HEK293T (cell line): ENCODE measurements at regions not wholly inside any gene's neighbourhood (a gene's known extent, or its start where the extent isn't known, plus 50 kb on each side); places are given as distances from the start of the nearest gene placed in this dataset.

ENCODE experiments used
- CTCF ChIA-PET: fragments of 350-600 bp; formaldehyde crosslinking; extraction: SDS; loops from one replicate; lab custom pipeline; 2021; ENCODE audit warnings: antibody characterized with exemption, inconsistent platforms; lab: Yijun Ruan, JAX
- POLR2A ChIA-PET: fragments of 350-600 bp; formaldehyde crosslinking; extraction: SDS; loops from one replicate; lab custom pipeline; 2020; ENCODE audit warnings: antibody characterized with exemption, inconsistent platforms; lab: Yijun Ruan, JAX
- DNase-seq: peaks from one replicate; pipeline ENCODE4 v3.0.0; 2012; ENCODE audit warnings: mixed read lengths; ENCODE audit errors: extremely low spot score
- ARNT ChIP-seq: fragments of 450-650 bp; IDR thresholded peaks from 2 replicates; pipeline ENCODE4 v1.6.1; 2017; ENCODE audit warnings: mild to moderate bottlenecking
- BHLHE40 ChIP-seq: fragments of 450-650 bp; IDR thresholded peaks from 2 replicates; pipeline ENCODE4 v1.6.1; 2016; ENCODE audit warnings: mild to moderate bottlenecking, moderate library complexity, borderline replicate concordance
- CTBP1 ChIP-seq: fragments of 450-650 bp; IDR thresholded peaks from 2 replicates; pipeline ENCODE4 v1.6.1; 2016; ENCODE audit warnings: borderline replicate concordance
- ELF4 ChIP-seq: fragments of 450-650 bp; IDR thresholded peaks from 2 replicates; pipeline ENCODE4 v1.6.1; 2017; ENCODE audit warnings: antibody characterized with exemption
- FOXA1 ChIP-seq: fragments of 450-650 bp; IDR thresholded peaks from 2 replicates; pipeline ENCODE4 v1.6.1; 2016; ENCODE audit warnings: mild to moderate bottlenecking
- FOXK2 ChIP-seq: fragments of 450-650 bp; IDR thresholded peaks from 2 replicates; pipeline ENCODE4 v1.6.1; 2016; ENCODE audit warnings: mild to moderate bottlenecking
- FOXM1 ChIP-seq: fragments of 450-650 bp; IDR thresholded peaks from 2 replicates; pipeline ENCODE4 v1.6.1; 2017; ENCODE audit warnings: mild to moderate bottlenecking, borderline replicate concordance
- HDGF ChIP-seq: fragments of 450-650 bp; IDR thresholded peaks from 2 replicates; pipeline ENCODE4 v1.6.1; 2017; ENCODE audit warnings: antibody characterized with exemption, borderline replicate concordance
- L3MBTL2 ChIP-seq: fragments of 450-650 bp; conservative IDR thresholded peaks from 2 replicates; pipeline ENCODE4 v1.6.1; 2016; ENCODE audit warnings: mild to moderate bottlenecking
- LEF1 ChIP-seq: fragments of 450-650 bp; IDR thresholded peaks from 2 replicates; pipeline ENCODE4 v1.6.1; 2017; ENCODE audit warnings: mild to moderate bottlenecking, borderline replicate concordance
- NFRKB ChIP-seq: fragments of 450-650 bp; IDR thresholded peaks from 2 replicates; pipeline ENCODE4 v1.6.1; 2016; ENCODE audit warnings: mild to moderate bottlenecking, moderate library complexity
- PKNOX1 ChIP-seq: fragments of 450-650 bp; IDR thresholded peaks from 2 replicates; pipeline ENCODE4 v1.6.1; 2016
- SP1 ChIP-seq: fragments of 450-650 bp; IDR thresholded peaks from 2 replicates; pipeline ENCODE4 v1.6.1; 2017
- SUZ12 ChIP-seq: fragments of 450-650 bp; IDR thresholded peaks from 2 replicates; pipeline ENCODE4 v1.6.1; 2016; ENCODE audit warnings: mild to moderate bottlenecking
- TARDBP ChIP-seq: fragments of 450-650 bp; IDR thresholded peaks from 2 replicates; pipeline ENCODE4 v1.6.1; 2016
- ZNF384 ChIP-seq: fragments of 450-650 bp; IDR thresholded peaks from 2 replicates; pipeline ENCODE4 v1.6.1; 2016

- CTCF ChIA-PET, result no interaction called here
- POLR2A ChIA-PET, result no interaction called here
- TF ChIP-seq ELF4 (no peak), SUZ12 (no peak), ARNT (no peak), FOXA1 (no peak), SP1 (no peak), TARDBP (no peak), CTBP1 (no peak), LEF1 (no peak), BHLHE40 (no peak), NFRKB (no peak), FOXK2 (no peak), HDGF (no peak), ZNF384 (no peak), L3MBTL2 (no peak), FOXM1 (no peak), PKNOX1 (no peak)
- DNase-seq, result no peak
Measured at GRCh38 chr3:106083854-106084253, 215.0 kb upstream of the CBLB start.

GRCh38 chr3:106086038-106086437 is 217.2 kb upstream of the CBLB start:
- TF ChIP-seq FOXK2, result no peak
- CTCF ChIA-PET, result no interaction called here
- POLR2A ChIA-PET, result no interaction called here
- DNase-seq, result no peak

GRCh38 chr3:106086636-106087035 is 217.8 kb upstream of the CBLB start:
- TF ChIP-seq ZNF384 (no peak), L3MBTL2 (no peak), FOXM1 (no peak), NFRKB (no peak), BHLHE40 (no peak), SP1 (no peak), HDGF (no peak), CTBP1 (no peak), ARNT (no peak), FOXA1 (no peak), PKNOX1 (no peak), FOXK2 (no peak), LEF1 (no peak), TARDBP (no peak), ELF4 (no peak), SUZ12 (no peak)
- ChIA-PET POLR2A (no interaction called here), CTCF (no interaction called here)
- no peak for DNase-seq

GRCh38 chr3:106088304-106088703 is 219.5 kb upstream of the CBLB start:
- CTCF ChIA-PET, result no interaction called here
- no peak for TF ChIP-seq FOXM1
- no peak for TF ChIP-seq PKNOX1
- no peak for TF ChIP-seq BHLHE40
- no peak for TF ChIP-seq FOXA1
- TF ChIP-seq SUZ12, result no peak
- TF ChIP-seq SP1, result no peak
- TF ChIP-seq CTBP1, result no peak
- no peak for TF ChIP-seq L3MBTL2
- no peak for TF ChIP-seq NFRKB
- TF ChIP-seq ARNT, result no peak
- no peak for TF ChIP-seq ELF4
- TF ChIP-seq FOXK2, result no peak
- TF ChIP-seq ZNF384, result no peak
- no peak for TF ChIP-seq LEF1
- no peak for DNase-seq
- POLR2A ChIA-PET, result no interaction called here

- ChIA-PET CTCF (no interaction called here), POLR2A (no interaction called here)
- TF ChIP-seq FOXM1 (no peak), L3MBTL2 (no peak), ZNF384 (no peak)
- DNase-seq, result no peak
Measured at GRCh38 chr3:106088899-106089298, 220.1 kb upstream of the CBLB start.

GRCh38 chr3:106089806-106090205 is 221.0 kb upstream of the CBLB start:
- TF ChIP-seq TARDBP, result no peak
- TF ChIP-seq ARNT, result no peak
- no peak for TF ChIP-seq NFRKB
- TF ChIP-seq SUZ12, result no peak
- no peak for TF ChIP-seq BHLHE40
- no peak for TF ChIP-seq PKNOX1
- no peak for TF ChIP-seq FOXM1
- no peak for TF ChIP-seq L3MBTL2
- TF ChIP-seq LEF1, result no peak
- TF ChIP-seq ELF4, result no peak
- no peak for TF ChIP-seq CTBP1
- no peak for TF ChIP-seq ZNF384
- no peak for TF ChIP-seq FOXK2
- no peak for TF ChIP-seq SP1
- CTCF ChIA-PET, result no interaction called here
- no peak for DNase-seq
- POLR2A ChIA-PET, result no interaction called here

- ChIA-PET POLR2A (no interaction called here), CTCF (no interaction called here)
- no peak for DNase-seq
- TF ChIP-seq BHLHE40 (no peak), NFRKB (no peak), LEF1 (no peak), TARDBP (no peak), L3MBTL2 (no peak), ZNF384 (no peak), CTBP1 (no peak), FOXM1 (no peak), FOXK2 (no peak), PKNOX1 (no peak), HDGF (no peak), SP1 (no peak), ELF4 (no peak), ARNT (no peak), SUZ12 (no peak), FOXA1 (no peak)
Measured at GRCh38 chr3:106092792-106093191, 224.0 kb upstream of the CBLB start.
